Endothelial cell of umbilical vein (primary cell): ENCODE measurements at regions not wholly inside any gene's neighbourhood (a gene's known extent, or its start where the extent isn't known, plus 50 kb on each side); places are given as distances from the start of the nearest gene placed in this dataset.

Experiments
- CTCF ChIP-seq, 2 donors: IDR thresholded peaks; 1 replicate in 1 of 2; 2 replicates in 1 of 2; pipeline ENCODE4 v1.5.1; 2011; ENCODE audit warnings: low read length in 2 of 2, mild to moderate bottlenecking in 2 of 2, moderate library complexity in 2 of 2, control low read depth in 1 of 2, inconsistent platforms in 1 of 2, low read depth in 1 of 2; ENCODE audit not compliant: insufficient read depth in 1 of 2; ENCODE audit errors: extremely low read depth in 1 of 2
- EZH2 ChIP-seq: IDR thresholded peaks from 2 replicates; pipeline ENCODE4 v1.6.1; 2012; ENCODE audit warnings: borderline replicate concordance, low read depth, mild to moderate bottlenecking, moderate library complexity, low read length, inconsistent platforms; ENCODE audit not compliant: severe bottlenecking
- FOS ChIP-seq: IDR thresholded peaks from 2 replicates; pipeline ENCODE4 v1.6.1; 2011; ENCODE audit warnings: mild to moderate bottlenecking, low read length, moderate library complexity, borderline replicate concordance; ENCODE audit not compliant: insufficient read depth
- GATA2 ChIP-seq: IDR thresholded peaks from 2 replicates; pipeline ENCODE4 v1.7.0; 2011; ENCODE audit warnings: low read depth, mild to moderate bottlenecking, moderate library complexity, mixed read lengths, low read length; ENCODE audit not compliant: insufficient read length, insufficient read depth
- JUN ChIP-seq: IDR thresholded peaks from 2 replicates; pipeline ENCODE4 v1.6.1; 2011; ENCODE audit warnings: borderline replicate concordance, low read depth; ENCODE audit not compliant: insufficient read length, insufficient read depth
- MAX ChIP-seq: IDR thresholded peaks from 2 replicates; pipeline ENCODE4 v1.6.1; 2011; ENCODE audit not compliant: insufficient read depth, insufficient read length
- MYC ChIP-seq: IDR thresholded peaks from one replicate; pipeline ENCODE4 v1.6.1; 2011; ENCODE audit warnings: mild to moderate bottlenecking, low read depth, low read length
- POLR2A ChIP-seq: IDR thresholded peaks from 2 replicates; pipeline ENCODE4 v1.6.1; 2012; ENCODE audit warnings: low read depth, mild to moderate bottlenecking, control low read depth, low read length
- POLR2AphosphoS5 ChIP-seq: IDR thresholded peaks from 2 replicates; pipeline ENCODE4 v1.6.1; 2012; ENCODE audit warnings: low read depth, mild to moderate bottlenecking, control low read depth, low read length, moderate library complexity; ENCODE audit not compliant: insufficient read depth

GRCh38 chr2:39492095-39492590, 55.1 kb upstream of the MAP4K3 start:
- no peak for TF ChIP-seq POLR2AphosphoS5
- TF ChIP-seq CTCF (IDR thresholded peaks at IDR 0.05; ENCODE audit: extremely low read depth in 1 of 2, insufficient read depth in 1 of 2, low read depth in 1 of 2, low read length in 2 of 2), result no peak
- TF ChIP-seq POLR2A, result no peak
- TF ChIP-seq EZH2, result no peak
- TF ChIP-seq MYC, result no peak
- peak; percentile 76 for TF ChIP-seq FOS
- no peak for TF ChIP-seq MAX
- TF ChIP-seq GATA2, result peak; percentile 29
- peak; percentile 29 for TF ChIP-seq JUN
